Mesenchymal stem cell (in vitro differentiated cells and primary cell): ENCODE measurements at regions not wholly inside any gene's neighbourhood (a gene's known extent, or its start where the extent isn't known, plus 50 kb on each side); places are given as distances from the start of the nearest gene placed in this dataset.

Experiments used
- DNase-seq: peaks from one replicate; pipeline ENCODE4 v3.0.0-alpha.2; 2013
- H2AFZ ChIP-seq: one replicate; pipeline ENCODE4 v1.6.1; 2013; ENCODE audit warnings: low read depth, mild to moderate bottlenecking, control low read depth, inconsistent platforms, low read length, moderate library complexity
- H2AK5ac ChIP-seq: 2 replicates; pipeline ENCODE4 v1.6.1; 2013; ENCODE audit warnings: low read length, moderate library complexity, mild to moderate bottlenecking, inconsistent platforms; ENCODE audit not compliant: severe bottlenecking
- H2BK120ac ChIP-seq: one replicate; pipeline ENCODE4 v1.6.1; 2013; ENCODE audit warnings: low read depth, mild to moderate bottlenecking, inconsistent platforms, low read length, moderate library complexity
- H2BK12ac ChIP-seq, 2 experiments: one replicate each; pipeline ENCODE4 v1.6.1; 2013; ENCODE audit warnings: inconsistent platforms in 2 of 2, low read length in 2 of 2, mild to moderate bottlenecking in 2 of 2, moderate library complexity in 2 of 2, control low read depth in 1 of 2
- H2BK15ac ChIP-seq: one replicate; pipeline ENCODE4 v1.6.1; 2013; ENCODE audit warnings: mild to moderate bottlenecking, low read depth, inconsistent platforms; ENCODE audit not compliant: poor library complexity, severe bottlenecking
- H2BK5ac ChIP-seq: 2 replicates; pipeline ENCODE4 v1.6.1; 2013; ENCODE audit warnings: low read depth, mild to moderate bottlenecking, low read length, control low read depth, inconsistent platforms; ENCODE audit not compliant: poor library complexity, severe bottlenecking
- H3K14ac ChIP-seq, 2 experiments: one replicate each; pipeline ENCODE4 v1.6.1; 2013; ENCODE audit warnings: inconsistent platforms in 2 of 2, low read length in 2 of 2, control low read depth in 1 of 2, mild to moderate bottlenecking in 1 of 2, moderate library complexity in 1 of 2
- H3K18ac ChIP-seq, 2 experiments: one replicate each; pipeline ENCODE4 v1.6.1; 2013; ENCODE audit warnings: inconsistent platforms in 2 of 2, low read length in 2 of 2, control low read depth in 1 of 2, low read depth in 1 of 2, mild to moderate bottlenecking in 1 of 2
- H3K23ac ChIP-seq, 2 experiments: one replicate each; pipeline ENCODE4 v1.6.1; 2013; ENCODE audit warnings: inconsistent platforms in 2 of 2, low read length in 2 of 2, mild to moderate bottlenecking in 2 of 2, moderate library complexity in 2 of 2, control low read depth in 1 of 2
- H3K27ac ChIP-seq: 2 replicates; pipeline ENCODE4 v1.5.1; 2013; ENCODE audit warnings: mild to moderate bottlenecking, moderate library complexity, low read length, control low read depth, inconsistent platforms; ENCODE audit not compliant: poor library complexity, severe bottlenecking
- H3K27me3 ChIP-seq, 2 experiments: 2 replicates each; pipeline versions ENCODE4 v1.6.1 to v1.7.0; 2013; ENCODE audit warnings: low read length in 2 of 2, mild to moderate bottlenecking in 2 of 2, moderate library complexity in 2 of 2, control low read depth in 1 of 2, inconsistent platforms in 1 of 2; ENCODE audit not compliant: control insufficient read depth in 1 of 2, insufficient read depth in 1 of 2
- H3K36me3 ChIP-seq, 2 experiments: 2 replicates each; pipeline versions ENCODE4 v1.6.1 to v1.7.0; 2013; ENCODE audit warnings: low read length in 2 of 2, control low read depth in 1 of 2, inconsistent platforms in 1 of 2, low read depth in 1 of 2, mild to moderate bottlenecking in 1 of 2; ENCODE audit not compliant: insufficient read depth in 2 of 2, control insufficient read depth in 1 of 2
- H3K4ac ChIP-seq, 2 experiments: one replicate each; pipeline ENCODE4 v1.6.1; 2013; ENCODE audit warnings: inconsistent platforms in 2 of 2, low read length in 2 of 2, mild to moderate bottlenecking in 2 of 2, moderate library complexity in 2 of 2, control low read depth in 1 of 2, low read depth in 1 of 2
- H3K4me1 ChIP-seq: 2 replicates; pipeline ENCODE4 v1.6.1; 2013; ENCODE audit warnings: low read depth, low read length, control low read depth; ENCODE audit not compliant: control insufficient read depth, insufficient read depth
- H3K4me2 ChIP-seq: 2 replicates; pipeline ENCODE4 v1.6.1; 2013; ENCODE audit warnings: low read length, mild to moderate bottlenecking, inconsistent platforms; ENCODE audit not compliant: poor library complexity, severe bottlenecking
- H3K4me3 ChIP-seq, 2 experiments: 2 replicates each; pipeline versions ENCODE4 v1.5.1 to v1.7.0; 2013; ENCODE audit warnings: low read length in 2 of 2, mild to moderate bottlenecking in 2 of 2, control low read depth in 1 of 2, low read depth in 1 of 2; ENCODE audit not compliant: insufficient read depth in 1 of 2
- H3K79me1 ChIP-seq: replicated peaks from 2 replicates; pipeline ENCODE4 v1.6.1; 2013; ENCODE audit warnings: mild to moderate bottlenecking, control low read depth, low read length, inconsistent platforms; ENCODE audit not compliant: poor library complexity, severe bottlenecking
- H3K9ac ChIP-seq: 2 replicates; pipeline ENCODE4 v1.7.0; 2013; ENCODE audit warnings: mild to moderate bottlenecking, low read length, moderate library complexity
- H3K9me3 ChIP-seq: 2 replicates; pipeline ENCODE4 v1.7.0; 2013; ENCODE audit warnings: mild to moderate bottlenecking, low read length; ENCODE audit not compliant: control insufficient read depth
- H4K8ac ChIP-seq: one replicate; pipeline ENCODE4 v1.6.1; 2013; ENCODE audit warnings: inconsistent platforms, mild to moderate bottlenecking, low read length, moderate library complexity
- H4K91ac ChIP-seq: one replicate; pipeline ENCODE4 v1.6.1; 2013; ENCODE audit warnings: mild to moderate bottlenecking, low read length, inconsistent platforms
- WGBS: methylation state at CpG from one replicate; pipeline ENCODE4 v1.1.7; 2013; ENCODE audit warnings: mixed read lengths; 5-methylcytosine and 5-hydroxymethylcytosine counted together

GRCh38 chr14:26687301-26687837 lies 89.5 kb upstream of the NOVA1 start:
- Histone ChIP-seq H2BK120ac (no peak overlapping the region), H2AK5ac (no peak overlapping the region), H3K4ac (no peak overlapping the region), H2BK12ac (no peak overlapping the region), H3K4me1 (no peaks in the 10 kb centered on the region), H2AFZ (no peak overlapping the region), H3K27ac (no peak overlapping the region), H3K23ac (no peak overlapping the region), H3K4me2 (no peak overlapping the region), H3K4me3 (no peak overlapping the region), H4K91ac (no peak overlapping the region), H2BK15ac (no peak overlapping the region), H3K79me1 (no peaks in the 10 kb centered on the region), H4K8ac (no peak overlapping the region), H2BK5ac (no peak overlapping the region), H3K9ac (no peak overlapping the region), H3K36me3 (no peaks in the 10 kb centered on the region), H3K14ac (no peak overlapping the region), H3K9me3 (no peaks in the 10 kb centered on the region), H3K18ac (no peak overlapping the region), H3K27me3 (no peaks in the 10 kb centered on the region)
- no peak for DNase-seq
- WGBS = 72% methylated on average over 2 of the region's 2 CpGs

DNA sequence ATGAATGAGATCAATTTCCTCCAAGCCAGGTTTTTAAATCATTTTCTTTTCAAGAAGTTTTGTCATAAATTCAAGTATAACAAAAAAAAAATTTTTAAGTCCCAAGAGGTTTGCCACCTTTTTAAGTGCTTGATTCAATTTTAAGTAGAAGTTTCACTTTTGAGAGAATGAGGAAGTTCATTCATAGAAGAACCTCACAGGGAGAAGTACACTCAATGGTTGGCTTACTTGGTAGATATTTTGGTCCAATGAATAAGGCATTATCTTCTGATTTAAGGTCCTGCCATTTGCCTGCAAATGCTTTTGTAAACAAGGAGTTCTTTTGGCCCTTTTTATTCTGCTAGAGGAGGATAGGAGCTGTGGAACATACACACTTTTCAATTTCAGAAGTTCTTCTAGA lies 96.7 kb upstream of the NOVA1 start:
- H3K4ac ChIP-seq = no peak overlapping the region
- H3K18ac ChIP-seq = no peak overlapping the region
- H2BK12ac ChIP-seq = no peak overlapping the region
- no peak overlapping the region for H2BK5ac ChIP-seq
- H3K4me3 ChIP-seq = no peak overlapping the region
- H4K8ac ChIP-seq = no peak overlapping the region
- no peak overlapping the region for H3K27ac ChIP-seq
- no peak overlapping the region for H3K23ac ChIP-seq
- H3K79me1 ChIP-seq = no peaks in the 10 kb centered on the region
- no peak for DNase-seq
- H2AK5ac ChIP-seq = no peak overlapping the region
- H3K14ac ChIP-seq = no peak overlapping the region
- H3K4me1 ChIP-seq = no peaks in the 10 kb centered on the region
- H2BK15ac ChIP-seq = no peak overlapping the region
- H3K36me3 ChIP-seq = no peaks in the 10 kb centered on the region
- no peak overlapping the region for H3K9ac ChIP-seq
- H3K4me2 ChIP-seq = no peak overlapping the region
- no peaks in the 10 kb centered on the region for H3K9me3 ChIP-seq
- no peak overlapping the region for H4K91ac ChIP-seq
- H3K27me3 ChIP-seq = no peaks in the 10 kb centered on the region
- H2BK120ac ChIP-seq = no peak overlapping the region
- H2AFZ ChIP-seq = no peak overlapping the region

DNA sequence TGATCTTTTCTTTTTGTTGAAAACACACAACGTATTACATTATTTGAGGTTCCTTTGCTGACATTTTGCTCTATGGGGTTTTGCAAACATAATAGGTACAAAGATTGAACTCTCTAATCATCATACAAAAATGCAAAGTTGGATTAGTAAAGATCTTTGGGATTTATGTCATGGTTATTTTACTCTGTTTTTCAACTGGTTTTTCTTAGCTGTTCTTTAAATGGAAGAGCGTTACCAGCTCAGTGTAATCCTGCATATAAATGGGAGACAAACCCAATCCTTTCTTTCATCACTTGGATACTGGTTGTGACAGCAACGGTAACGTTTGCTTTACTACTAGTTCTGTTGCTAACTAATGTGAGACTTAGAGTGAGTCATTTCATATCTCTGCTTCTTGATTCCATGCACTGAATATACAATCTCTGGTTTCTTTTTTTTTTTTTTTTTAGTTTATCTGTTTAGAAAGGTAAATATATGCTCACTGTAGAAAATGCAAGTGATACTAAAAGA lies 104.9 kb upstream of the NOVA1 start:
- H3K79me1 ChIP-seq = no peaks in the 10 kb centered on the region
- no peaks in the 10 kb centered on the region for H3K36me3 ChIP-seq
- no peak overlapping the region for H2BK5ac ChIP-seq
- 100% methylated on average over 1 of the region's 4 CpGs for WGBS
- H2BK15ac ChIP-seq = no peak overlapping the region
- H2BK12ac ChIP-seq = no peak overlapping the region
- no peak overlapping the region for H3K18ac ChIP-seq
- no peak overlapping the region for H3K23ac ChIP-seq
- H2AK5ac ChIP-seq = no peak overlapping the region
- no peak overlapping the region for H3K27ac ChIP-seq
- no peak overlapping the region for H3K14ac ChIP-seq
- H2AFZ ChIP-seq = no peak overlapping the region
- no peak overlapping the region for H3K4ac ChIP-seq
- H3K9me3 ChIP-seq = no peaks in the 10 kb centered on the region
- peak; percentile 25 for DNase-seq
- H2BK120ac ChIP-seq = no peak overlapping the region
- no peak overlapping the region for H3K9ac ChIP-seq
- no peak overlapping the region for H3K4me3 ChIP-seq
- no peak overlapping the region for H3K4me2 ChIP-seq
- H3K4me1 ChIP-seq = no peaks in the 10 kb centered on the region
- no peaks in the 10 kb centered on the region for H3K27me3 ChIP-seq
- H4K91ac ChIP-seq = no peak overlapping the region
- no peak overlapping the region for H4K8ac ChIP-seq

GRCh38 chr14:26703686-26704366 lies 106.0 kb upstream of the NOVA1 start:
- no peak overlapping the region for H2AK5ac ChIP-seq
- no peak overlapping the region for H3K23ac ChIP-seq
- H3K36me3 ChIP-seq = no peaks in the 10 kb centered on the region
- no peak overlapping the region for H4K8ac ChIP-seq
- H3K9ac ChIP-seq = no peak overlapping the region
- H3K4me2 ChIP-seq = no peak overlapping the region
- no peak overlapping the region for H3K4ac ChIP-seq
- 88% methylated on average over 1 of the region's 2 CpGs for WGBS
- H3K27ac ChIP-seq = no peak overlapping the region
- H3K14ac ChIP-seq = no peak overlapping the region
- no peak overlapping the region for H2BK5ac ChIP-seq
- no peak overlapping the region for H2BK15ac ChIP-seq
- H4K91ac ChIP-seq = no peak overlapping the region
- no peaks in the 10 kb centered on the region for H3K27me3 ChIP-seq
- no peaks in the 10 kb centered on the region for H3K4me1 ChIP-seq
- no peak overlapping the region for H3K4me3 ChIP-seq
- H3K18ac ChIP-seq = no peak overlapping the region
- no peak for DNase-seq
- no peak overlapping the region for H2BK120ac ChIP-seq
- H3K9me3 ChIP-seq = no peaks in the 10 kb centered on the region
- no peaks in the 10 kb centered on the region for H3K79me1 ChIP-seq
- no peak overlapping the region for H2BK12ac ChIP-seq
- H2AFZ ChIP-seq = no peak overlapping the region
